GM21515 (cell line): ENCODE measurements at regions not wholly inside any gene's neighbourhood (a gene's known extent, or its start where the extent isn't known, plus 50 kb on each side); places are given as distances from the start of the nearest gene placed in this dataset.
"Not testable (repeated sequence)": the region's sequence is repeated elsewhere in the genome, so short reads cannot be mapped to it uniquely, and the experiment has no call there.

ENCODE experiments used
- ATAC-seq: cut with Tn5 transposase; IDR thresholded peaks from one replicate; pipeline ENCODE4 v1.9.1; 2021; ENCODE audit not compliant: unreplicated experiment

- no peak for ATAC-seq
Measured at GRCh38 chr15:69704229-69704628, 251.6 kb downstream of the RPLP1 start.

DNA sequence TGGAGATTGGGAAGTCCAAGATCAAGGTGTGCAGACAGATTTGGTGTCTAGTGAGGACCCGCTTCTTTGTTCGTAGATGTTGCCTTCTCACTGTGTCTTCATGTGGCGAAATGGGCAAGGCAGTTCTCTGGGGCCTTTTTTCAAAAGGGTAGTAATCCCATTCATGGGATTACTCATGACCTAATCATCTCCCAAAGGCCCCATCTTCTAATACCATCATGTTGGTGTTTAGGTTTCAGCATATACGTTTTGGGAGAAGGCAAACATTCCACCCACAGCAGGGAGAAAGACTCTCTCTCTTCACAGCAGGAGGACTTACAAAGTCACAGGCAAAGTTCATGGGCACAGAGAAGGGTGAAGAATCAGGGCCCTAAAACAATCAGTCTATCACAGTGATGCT, 252.1 kb downstream of the RPLP1 start:
- ATAC-seq: no peak

- no peak for ATAC-seq
Measured at GRCh38 chr15:69706353-69707097, 253.9 kb downstream of the RPLP1 start.

GRCh38 chr15:69707241-69707640, 254.6 kb downstream of the RPLP1 start:
- not testable (repeated sequence) for ATAC-seq

- not testable (repeated sequence) for ATAC-seq
Measured at GRCh38 chr15:69708436-69709122, 256.0 kb downstream of the RPLP1 start.

DNA sequence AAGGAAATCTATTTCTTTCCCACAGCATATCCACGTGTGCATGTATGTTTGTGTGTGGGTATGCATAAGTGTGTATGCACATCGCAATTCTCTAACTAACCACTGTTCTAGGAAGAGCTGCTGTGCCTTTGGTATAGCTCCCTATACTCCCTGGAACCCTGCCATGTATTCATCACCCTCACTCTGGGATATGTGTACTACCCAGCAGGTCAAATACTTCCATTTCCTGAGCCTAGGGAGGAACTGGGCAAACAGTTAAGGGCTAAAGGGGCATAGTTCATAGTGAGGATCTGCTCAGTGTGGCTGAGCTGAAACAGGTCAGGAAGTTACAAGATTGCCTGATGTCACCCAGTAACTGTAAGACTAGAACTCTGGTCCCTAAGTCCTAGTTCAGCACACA, 260.4 kb downstream of the RPLP1 start:
- no peak for ATAC-seq

- peak; percentile 90 for ATAC-seq
Measured at GRCh38 chr15:69713726-69714559, 261.3 kb downstream of the RPLP1 start.

DNA sequence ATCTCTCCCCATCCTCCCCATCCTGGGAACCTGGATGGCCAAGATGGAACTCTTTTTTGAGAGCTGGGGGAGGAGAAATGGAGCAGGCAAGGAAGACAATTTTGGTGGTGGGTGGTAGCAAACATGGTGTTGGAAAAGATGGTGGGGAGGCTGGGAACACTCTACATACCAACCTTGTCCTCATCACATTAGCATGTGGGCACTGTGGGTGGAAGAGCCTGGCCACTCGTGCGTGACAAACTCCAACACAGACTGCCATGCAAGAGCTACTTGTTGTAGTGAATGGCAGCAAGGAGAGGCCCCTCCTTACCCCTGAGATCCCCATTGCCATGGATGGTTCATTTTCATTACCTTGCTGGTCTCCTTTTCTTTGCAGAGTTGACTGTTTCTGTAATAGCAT, 262.6 kb downstream of the RPLP1 start:
- no peak for ATAC-seq

- ATAC-seq: no peak
Measured at GRCh38 chr15:69718436-69718835, 265.8 kb downstream of the RPLP1 start.

- ATAC-seq: no peak
Measured at GRCh38 chr15:69718916-69719315, 266.3 kb downstream of the RPLP1 start.

DNA sequence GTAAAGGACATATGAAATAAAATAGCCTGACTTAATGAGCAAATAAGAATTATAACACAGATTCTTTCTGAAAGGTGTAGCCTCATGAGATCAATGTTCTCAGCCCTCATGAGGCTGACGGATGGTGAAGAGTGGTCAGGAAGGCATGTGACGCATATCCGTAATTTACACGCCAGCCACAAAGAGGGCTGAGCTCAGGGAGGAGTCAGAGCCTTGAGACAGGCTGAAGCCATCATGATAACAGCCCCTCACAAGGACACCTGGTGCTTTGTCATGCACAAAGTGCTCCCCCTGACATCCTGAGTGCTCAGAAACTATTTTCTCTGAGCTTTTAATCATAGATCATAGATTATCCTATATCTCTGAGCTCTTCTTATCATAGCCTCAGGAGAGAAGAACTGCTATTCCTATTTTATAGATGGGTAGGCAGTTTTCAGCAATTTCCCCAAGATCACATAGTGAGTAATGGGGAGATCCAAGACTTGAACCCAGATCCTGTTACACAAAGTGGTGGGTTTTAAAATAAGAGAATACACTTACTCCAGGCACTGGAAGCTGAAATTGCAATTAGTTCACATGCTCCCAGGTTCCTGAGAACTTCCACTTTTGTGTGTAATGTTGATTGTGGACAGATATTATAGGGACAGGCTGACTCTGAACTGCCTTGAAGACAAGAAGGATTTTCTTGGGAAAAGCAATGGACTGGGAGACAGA, 267.1 kb downstream of the RPLP1 start:
- ATAC-seq: no peak

- no peak for ATAC-seq
Measured at GRCh38 chr15:69720536-69720935, 267.9 kb downstream of the RPLP1 start.

DNA sequence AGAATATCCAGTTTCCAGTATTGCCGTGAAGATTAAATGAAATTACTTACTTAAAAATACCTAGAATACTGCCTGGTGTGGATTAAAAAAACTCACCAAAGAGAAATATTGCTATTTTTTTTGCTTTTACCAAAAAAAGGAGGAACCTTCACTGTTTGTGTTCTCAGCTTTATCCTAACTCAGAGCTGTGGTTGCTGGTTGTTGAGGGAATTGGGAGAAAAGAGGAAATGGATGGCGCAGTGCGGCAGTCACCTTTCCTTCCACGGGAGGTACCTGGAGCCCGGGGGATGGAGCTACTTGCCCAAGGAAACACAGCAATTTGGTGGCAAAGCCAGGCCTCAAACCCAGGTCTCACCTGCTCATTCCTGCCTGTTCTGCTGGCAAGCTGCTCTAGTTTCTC, 270.3 kb downstream of the RPLP1 start:
- ATAC-seq: no peak

DNA sequence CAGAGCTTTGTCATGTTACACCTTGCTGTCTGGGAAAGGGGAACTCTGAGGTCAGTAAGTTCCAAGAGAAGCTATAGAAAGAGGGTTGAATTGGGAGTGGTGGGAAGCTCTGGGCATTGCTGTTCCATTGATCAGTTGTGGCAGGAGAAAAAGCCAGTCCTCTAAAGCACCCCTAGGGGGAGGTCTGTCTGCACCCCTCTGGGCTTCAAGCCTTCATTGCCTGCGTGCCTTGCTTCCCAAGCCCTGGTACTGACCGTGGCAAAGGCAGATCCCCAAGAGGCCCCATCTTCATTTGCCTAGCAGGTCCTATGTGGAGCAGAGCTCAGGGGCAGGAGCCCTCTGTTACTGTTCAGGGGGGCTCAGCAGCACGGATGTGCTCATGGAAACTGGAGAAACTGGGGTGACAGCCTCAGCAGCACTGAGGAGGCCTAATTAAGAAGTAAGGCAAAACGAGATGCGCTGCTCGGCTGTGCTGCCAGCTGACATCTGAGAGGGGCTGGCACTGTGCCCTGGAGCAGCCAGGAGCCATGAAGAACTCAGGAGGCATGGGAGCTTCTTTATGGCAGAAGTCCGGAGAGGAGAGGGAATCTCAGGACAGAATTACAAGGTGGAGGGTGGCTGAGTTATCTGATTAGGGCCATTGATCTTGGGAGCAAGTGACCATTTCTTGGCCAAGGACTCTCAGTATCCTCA, 270.9 kb downstream of the RPLP1 start:
- no peak for ATAC-seq

DNA sequence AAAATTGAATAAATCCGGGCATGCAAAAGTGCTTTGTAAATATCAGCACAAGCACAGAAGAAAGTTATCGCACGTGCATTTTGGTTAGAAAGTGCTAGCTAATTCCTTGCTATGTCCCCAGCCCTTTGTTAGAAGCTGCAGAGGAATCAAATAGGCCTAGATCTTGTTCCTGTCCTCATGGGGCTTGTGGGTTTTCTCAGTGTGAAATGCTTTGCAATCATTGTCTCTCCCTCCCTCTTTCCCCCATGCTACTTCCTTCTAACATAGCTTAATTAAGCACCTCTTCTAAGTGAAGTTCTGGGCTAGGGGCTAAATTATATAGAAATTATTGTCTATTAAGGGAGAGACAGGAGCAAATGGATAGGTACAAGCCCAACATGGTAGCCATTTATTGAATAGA, 271.7 kb downstream of the RPLP1 start:
- ATAC-seq: no peak

GRCh38 chr15:69725275-69725674, 272.7 kb downstream of the RPLP1 start:
- ATAC-seq: no peak

- ATAC-seq: no peak
Measured at GRCh38 chr15:69725957-69726356, 273.3 kb downstream of the RPLP1 start.

DNA sequence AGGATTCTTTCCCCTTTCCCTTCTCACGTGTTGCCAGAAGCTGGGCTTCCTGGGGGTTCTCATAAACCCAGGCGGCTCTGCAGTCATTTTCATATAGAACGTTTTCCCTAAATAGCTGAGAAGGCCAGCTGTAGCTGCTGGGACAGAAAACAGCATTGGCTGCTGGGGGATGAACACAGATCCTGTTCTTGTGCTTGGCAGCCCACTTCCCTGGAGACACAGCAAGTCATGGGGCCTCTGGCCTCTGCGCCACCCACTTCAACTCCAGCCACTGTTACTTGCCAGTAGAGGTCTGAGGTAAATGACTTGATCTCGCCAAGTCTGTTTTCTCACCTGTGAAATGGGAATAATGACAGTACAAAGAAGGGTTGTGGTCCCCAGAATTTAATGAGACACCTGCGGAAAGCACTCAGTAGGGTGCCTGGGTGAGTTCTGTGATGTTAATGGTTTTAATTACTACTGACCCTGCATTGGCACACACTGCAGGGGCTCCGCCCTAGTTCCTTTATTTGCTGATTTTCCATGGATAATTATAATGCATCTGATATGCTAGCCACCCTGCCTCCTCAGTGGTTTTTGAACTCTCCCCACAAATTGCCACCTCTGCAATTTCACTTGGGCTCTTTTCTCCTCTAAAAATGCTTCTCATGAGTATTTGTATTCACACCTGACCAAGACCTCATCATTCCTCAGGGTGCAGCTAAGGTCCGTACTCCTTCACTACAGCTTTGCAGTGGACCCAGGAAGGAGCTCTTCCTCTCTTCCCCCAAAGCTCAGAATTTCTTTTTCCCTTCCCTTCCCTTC, 274.7 kb downstream of the RPLP1 start:
- ATAC-seq: no peak

DNA sequence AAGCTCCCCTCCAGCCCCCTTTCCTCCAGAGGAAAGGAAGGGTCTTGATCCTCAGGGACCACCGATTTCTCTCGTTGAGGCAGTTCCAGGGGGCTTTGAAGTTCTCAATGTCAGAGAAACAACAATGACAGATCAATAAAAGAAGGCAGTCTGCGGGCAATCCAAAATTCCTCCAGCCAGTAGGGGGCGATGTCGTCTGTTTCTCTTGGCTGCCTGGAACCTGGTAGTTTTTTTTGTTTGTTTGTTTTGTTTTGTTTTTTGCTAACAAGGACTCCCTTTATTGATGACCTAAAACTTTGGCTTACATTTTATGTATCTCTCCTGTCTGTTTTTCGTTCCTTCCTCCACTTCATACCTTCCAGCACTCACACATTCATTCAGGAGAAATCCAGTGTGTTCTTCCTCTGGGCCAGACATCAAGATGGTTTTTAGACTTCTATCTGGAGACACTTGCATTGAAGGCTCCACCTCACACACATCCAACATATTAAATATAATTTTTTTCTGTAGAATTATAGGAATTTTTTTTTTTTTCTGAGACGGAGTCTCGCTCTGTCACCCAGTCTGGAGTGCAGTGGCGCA, 276.6 kb downstream of the RPLP1 start:
- ATAC-seq: no peak
